GM12873 (cell line): ENCODE measurements at regions not wholly inside any gene's neighbourhood (a gene's known extent, or its start where the extent isn't known, plus 50 kb on each side); places are given as distances from the start of the nearest gene placed in this dataset.

Source experiments
- TF ChIP-seq, protein P1 (sequence below): IDR thresholded peaks from 2 replicates; pipeline ENCODE4 v1.5.1; 2012; ENCODE audit warnings: low read depth, mild to moderate bottlenecking, moderate library complexity, low read length, control low read depth; ENCODE audit not compliant: insufficient read depth; ENCODE audit errors: missing control alignments

DNA sequence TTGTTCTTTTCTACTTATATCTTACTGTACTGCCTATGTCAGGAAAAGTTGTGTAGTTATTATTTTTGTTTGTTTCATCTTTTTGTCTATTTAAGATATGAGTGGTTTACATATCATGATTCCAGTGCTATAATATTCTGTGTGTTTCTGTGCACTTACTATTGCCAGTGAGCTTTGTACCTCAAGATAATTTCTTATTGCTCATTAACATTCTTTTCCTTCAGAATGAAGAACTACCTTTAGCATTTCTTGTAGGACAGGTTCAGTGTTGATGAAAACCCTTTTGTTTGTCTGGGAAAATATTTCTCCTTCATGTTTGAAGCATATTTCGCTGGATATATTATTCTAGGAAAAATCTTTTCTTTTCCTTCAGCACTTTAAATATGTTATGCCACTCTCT, 452.7 kb upstream of the FAT3 start:
- TF ChIP-seq, protein P1, sequence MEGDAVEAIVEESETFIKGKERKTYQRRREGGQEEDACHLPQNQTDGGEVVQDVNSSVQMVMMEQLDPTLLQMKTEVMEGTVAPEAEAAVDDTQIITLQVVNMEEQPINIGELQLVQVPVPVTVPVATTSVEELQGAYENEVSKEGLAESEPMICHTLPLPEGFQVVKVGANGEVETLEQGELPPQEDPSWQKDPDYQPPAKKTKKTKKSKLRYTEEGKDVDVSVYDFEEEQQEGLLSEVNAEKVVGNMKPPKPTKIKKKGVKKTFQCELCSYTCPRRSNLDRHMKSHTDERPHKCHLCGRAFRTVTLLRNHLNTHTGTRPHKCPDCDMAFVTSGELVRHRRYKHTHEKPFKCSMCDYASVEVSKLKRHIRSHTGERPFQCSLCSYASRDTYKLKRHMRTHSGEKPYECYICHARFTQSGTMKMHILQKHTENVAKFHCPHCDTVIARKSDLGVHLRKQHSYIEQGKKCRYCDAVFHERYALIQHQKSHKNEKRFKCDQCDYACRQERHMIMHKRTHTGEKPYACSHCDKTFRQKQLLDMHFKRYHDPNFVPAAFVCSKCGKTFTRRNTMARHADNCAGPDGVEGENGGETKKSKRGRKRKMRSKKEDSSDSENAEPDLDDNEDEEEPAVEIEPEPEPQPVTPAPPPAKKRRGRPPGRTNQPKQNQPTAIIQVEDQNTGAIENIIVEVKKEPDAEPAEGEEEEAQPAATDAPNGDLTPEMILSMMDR, result no peak

DNA sequence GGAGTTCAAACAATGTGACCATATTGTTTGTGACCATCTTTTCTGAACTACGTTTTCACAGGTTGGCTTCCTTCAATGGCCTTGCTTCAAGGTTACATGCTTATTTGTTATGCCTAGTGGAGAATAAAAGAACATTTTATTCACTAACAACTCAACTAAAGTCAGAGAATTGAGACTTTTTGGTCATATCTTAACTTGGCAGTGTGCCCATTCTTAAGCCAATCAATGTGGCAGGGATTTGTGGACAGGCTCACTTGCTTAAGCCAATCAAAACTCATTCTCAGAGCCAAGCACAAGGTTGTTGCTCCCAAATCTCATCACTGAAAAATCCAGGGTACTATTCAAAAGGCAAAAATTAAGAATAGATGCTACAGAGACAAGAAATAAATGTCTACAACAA, 455.8 kb upstream of the FAT3 start:
- TF ChIP-seq, protein P1, result no peak

DNA sequence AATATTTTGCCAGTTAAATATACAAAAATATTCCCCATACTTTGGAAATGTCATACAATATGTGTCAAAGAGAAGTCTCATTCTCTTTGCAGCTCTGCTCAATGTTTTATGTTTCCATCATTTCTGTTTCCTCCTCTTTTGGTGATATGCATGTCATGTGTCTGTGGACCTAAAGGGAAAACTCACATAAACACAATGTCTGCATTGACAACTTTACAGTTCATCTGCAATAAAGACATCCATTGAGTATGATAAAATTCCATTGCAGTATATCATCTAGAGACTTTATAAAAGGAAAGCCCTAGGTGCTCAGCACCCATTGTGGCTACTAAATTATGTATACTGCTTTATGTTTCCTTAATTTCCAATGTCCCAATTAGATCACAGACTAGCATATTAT, 461.3 kb upstream of the FAT3 start:
- TF ChIP-seq, protein P1, result no peak

DNA sequence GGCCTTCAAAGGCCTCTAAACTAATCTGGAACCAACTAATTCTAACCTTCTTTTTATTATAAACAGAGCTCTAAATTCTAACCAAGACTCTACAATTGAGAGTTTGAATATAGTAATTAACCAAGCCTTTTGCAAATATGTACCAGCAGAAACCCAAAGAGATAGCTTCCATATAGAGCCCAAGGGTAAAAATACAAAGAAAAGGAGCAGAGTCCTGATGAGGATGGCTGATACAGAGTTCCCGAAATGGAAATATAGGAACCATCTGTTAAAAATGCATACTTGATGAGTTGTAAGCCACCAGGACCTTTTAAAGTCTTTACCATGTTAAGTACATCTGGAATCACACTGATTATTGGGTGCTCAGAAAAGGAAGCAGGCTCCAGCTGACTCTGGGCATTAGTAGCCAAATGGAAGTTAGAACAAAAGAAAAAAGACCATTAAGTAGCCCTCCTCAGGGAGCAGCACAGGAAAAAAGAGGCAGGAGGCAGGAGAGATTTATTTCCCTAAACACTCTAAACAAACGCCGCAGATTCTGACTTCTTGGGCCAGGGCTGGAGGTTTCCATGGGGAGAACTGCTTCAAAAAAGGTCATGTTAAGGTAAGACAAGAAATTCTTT, 463.1 kb upstream of the FAT3 start:
- TF ChIP-seq, protein P1, result no peak

DNA sequence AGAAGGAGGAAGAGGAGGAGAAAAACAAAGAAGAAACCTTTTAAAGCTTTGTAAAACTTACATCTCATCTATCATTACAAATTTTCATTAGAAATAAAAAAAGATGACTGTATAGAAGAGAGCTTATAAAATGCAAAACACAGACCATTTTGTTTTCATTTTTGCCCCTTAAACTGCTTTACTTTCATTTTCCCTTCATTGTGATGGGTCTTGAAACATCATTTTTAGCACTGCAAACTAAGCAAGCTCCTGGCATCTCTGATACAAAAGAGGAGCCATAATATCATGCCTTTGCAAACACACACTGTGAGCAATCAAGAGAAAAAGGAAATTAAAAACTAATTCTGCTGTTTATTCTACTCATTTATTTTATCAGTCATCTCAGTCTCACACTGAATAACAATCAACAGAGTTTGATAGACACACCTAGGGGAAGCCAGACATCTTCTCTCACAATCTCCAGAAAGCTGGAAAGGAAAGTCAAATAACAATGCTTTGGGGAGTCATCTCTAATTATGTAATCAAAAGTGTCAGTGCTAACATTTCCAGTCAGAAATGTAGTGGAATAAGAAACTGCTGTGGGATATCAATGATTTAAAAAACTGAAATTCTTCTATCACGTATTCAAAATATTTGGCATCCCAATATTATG, 467.7 kb upstream of the FAT3 start:
- TF ChIP-seq, protein P1, result no peak

DNA sequence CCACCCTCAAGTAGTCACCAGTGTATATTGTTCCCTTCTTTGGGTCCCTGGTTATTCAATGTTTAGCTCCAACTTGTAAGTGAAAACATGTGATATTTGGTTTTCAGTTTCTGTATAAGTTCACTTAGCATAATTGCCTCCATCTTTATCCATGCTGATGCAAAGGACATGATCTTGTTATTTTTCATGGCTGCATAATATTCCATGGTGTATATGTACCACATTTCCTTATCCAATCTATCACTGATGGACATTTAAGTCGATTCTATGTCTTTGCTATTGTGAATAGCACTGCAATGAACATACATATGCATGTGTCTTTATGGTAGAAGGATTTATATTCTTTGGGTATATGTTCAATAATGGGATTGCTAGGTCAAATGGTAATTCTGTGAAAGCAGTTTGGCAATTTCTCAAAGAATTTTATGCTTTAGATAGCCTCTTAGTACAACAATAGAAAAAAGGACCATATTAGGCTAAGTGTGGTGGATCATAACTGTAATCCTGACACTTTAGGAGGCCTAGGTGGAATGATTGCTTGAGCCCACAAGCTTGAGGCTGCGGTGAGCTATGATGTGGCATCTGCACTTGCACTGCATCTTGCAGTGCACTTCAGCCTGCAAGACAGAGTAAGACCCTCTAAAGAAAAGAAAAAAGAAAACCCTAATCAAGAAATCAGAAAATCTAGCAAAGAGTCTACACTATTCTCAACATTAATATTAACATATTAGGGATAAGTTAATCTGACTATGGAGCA, 468.5 kb upstream of the FAT3 start:
- TF ChIP-seq, protein P1, result no peak

DNA sequence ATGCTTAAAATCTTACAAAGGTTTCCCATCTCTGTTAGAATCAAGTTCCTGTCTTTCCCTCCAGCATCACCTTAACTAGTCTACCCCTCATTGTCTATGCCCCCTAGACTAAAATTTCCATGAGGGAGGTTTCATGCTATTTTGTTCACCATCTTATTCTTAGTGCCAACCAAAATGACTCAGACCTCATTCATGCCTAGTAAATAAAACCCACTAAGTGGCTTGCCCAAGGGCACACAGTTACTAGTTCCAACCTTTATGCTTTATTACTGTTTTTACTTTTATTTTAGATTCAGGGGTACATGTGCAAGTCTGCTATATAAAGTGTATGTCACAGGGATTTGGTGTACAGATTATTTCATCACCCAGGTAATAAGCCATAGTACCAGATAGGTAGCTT, 469.1 kb upstream of the FAT3 start:
- TF ChIP-seq, protein P1, result no peak
